ENCODE measurements at regions not wholly inside any gene's neighbourhood (a gene's known extent, or its start where the extent isn't known, plus 50 kb on each side); places are given as distances from the start of the nearest gene placed in this dataset.

- TF ChIP-seq CTCF (IDR thresholded peaks at IDR 0.05) (no peak), POLR2AphosphoS5 (IDR thresholded peaks at IDR 0.05) (no peak), EP300 (IDR thresholded peaks at IDR 0.05) (no peak), POLR2A (IDR thresholded peaks at IDR 0.05) (no peak)
Measured at GRCh38 chr5:126079266-126079665, 343.9 kb upstream of the GRAMD2B start.

Measured in suprapubic skin (tissue), 4 donors.